Astrocyte (in vitro differentiated cells and primary cell): ENCODE measurements at regions not wholly inside any gene's neighbourhood (a gene's known extent, or its start where the extent isn't known, plus 50 kb on each side); places are given as distances from the start of the nearest gene placed in this dataset.

Source experiments
- EZH2 ChIP-seq: IDR thresholded peaks from 2 replicates; pipeline ENCODE4 v1.6.1; 2012; ENCODE audit warnings: mild to moderate bottlenecking, low read length, inconsistent platforms; ENCODE audit not compliant: insufficient read depth
- TF ChIP-seq, protein P1 (sequence below): IDR thresholded peaks from 2 replicates; pipeline ENCODE4 v1.5.1; 2011; ENCODE audit warnings: low read depth, mild to moderate bottlenecking, inconsistent platforms, low read length, moderate library complexity; ENCODE audit not compliant: insufficient read depth

DNA sequence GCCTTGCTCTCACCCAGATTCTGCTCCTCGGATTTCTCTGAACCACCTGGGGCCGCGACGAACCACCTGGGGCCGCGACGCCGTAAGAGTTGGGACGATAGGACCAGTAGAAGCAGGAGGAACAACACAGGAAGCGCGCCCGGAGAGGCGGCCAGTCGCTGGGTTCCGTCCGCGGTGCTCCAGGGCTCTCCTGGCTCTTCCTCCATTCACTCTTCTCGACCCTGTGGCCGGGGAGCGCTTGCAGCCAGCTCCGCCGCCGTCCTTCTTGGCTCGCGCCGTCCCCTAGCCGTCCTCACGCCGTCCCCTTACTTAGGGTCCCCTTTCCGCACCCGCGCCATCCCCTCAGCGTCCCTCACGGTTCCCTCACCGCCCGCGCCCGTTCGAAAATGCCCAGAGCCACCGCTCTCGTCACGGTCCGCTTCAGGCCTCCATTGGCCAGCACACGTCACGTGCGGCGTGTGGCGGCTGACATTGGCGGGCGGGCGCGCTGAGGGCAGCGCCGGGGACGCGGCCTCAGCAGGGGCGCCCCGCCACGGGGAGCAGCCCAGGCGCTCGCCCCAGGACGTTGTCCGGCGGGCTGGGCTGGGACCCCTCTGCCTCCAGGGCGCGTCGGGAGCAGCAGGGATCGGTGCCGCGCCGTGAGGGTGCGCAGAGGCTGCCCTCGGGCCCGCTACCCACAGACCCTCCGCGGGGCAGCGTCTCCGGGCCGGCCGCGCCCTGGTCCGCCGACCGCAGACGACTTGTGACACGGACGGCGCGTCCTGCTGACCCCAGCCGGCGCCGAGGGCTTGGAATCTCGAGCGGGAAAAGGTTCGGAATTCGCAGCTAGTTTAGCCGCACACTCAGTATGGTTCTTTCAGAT lies 53.7 kb upstream of the PTPDC1 start:
- TF ChIP-seq, protein P1, sequence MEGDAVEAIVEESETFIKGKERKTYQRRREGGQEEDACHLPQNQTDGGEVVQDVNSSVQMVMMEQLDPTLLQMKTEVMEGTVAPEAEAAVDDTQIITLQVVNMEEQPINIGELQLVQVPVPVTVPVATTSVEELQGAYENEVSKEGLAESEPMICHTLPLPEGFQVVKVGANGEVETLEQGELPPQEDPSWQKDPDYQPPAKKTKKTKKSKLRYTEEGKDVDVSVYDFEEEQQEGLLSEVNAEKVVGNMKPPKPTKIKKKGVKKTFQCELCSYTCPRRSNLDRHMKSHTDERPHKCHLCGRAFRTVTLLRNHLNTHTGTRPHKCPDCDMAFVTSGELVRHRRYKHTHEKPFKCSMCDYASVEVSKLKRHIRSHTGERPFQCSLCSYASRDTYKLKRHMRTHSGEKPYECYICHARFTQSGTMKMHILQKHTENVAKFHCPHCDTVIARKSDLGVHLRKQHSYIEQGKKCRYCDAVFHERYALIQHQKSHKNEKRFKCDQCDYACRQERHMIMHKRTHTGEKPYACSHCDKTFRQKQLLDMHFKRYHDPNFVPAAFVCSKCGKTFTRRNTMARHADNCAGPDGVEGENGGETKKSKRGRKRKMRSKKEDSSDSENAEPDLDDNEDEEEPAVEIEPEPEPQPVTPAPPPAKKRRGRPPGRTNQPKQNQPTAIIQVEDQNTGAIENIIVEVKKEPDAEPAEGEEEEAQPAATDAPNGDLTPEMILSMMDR, result no peak
- no peak for TF ChIP-seq EZH2
